ENCODE measurements at regions not wholly inside any gene's neighbourhood (a gene's known extent, or its start where the extent isn't known, plus 50 kb on each side); places are given as distances from the start of the nearest gene placed in this dataset.
"Not testable (repeated sequence)": the region's sequence is repeated elsewhere in the genome, so short reads cannot be mapped to it uniquely, and the experiment has no call there.

DNA sequence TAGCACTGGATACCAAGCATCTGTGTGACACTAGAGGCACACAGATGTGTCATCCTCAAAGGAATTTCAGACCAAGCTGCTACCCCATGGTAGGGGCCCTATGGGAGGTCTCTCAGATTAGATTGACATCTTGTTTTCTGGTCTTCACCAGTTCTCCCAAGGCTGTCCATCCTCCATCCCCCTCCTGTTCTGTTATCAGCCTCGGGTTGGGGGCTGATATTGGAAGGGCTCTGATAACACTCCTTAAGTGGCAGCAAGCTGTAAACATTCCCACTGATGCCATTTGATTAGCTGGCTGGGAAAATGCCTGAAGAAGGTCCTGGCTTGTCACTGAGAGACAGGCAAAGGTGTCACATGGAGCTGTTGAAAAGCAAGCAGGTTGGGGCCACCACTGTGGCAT, 185.9 kb upstream of the RBM19 start:
- H3K27me3 ChIP-seq: no peaks in the 10 kb centered on the region
- no peak overlapping the region for H3K27ac ChIP-seq
- no peaks in the 10 kb centered on the region for H3K36me3 ChIP-seq
- TF ChIP-seq POLR2A (IDR thresholded peaks at IDR 0.05): no peak
- TF ChIP-seq CTCF (IDR thresholded peaks at IDR 0.05): no peak
- intact Hi-C loops (cut with DNase I): no loop called here
- no peaks in the 10 kb centered on the region for H3K4me1 ChIP-seq
- WGBS, 2 donors: 14 to 30% methylated on average over 1 of the region's 1 CpG
- no peak overlapping the region for H3K4me3 ChIP-seq (replicated peaks in 1 of 3)
- no peak for DNase-seq
- H3K9me3 ChIP-seq: no peaks in the 10 kb centered on the region

GRCh38 chr12:114150584-114150983, 184.5 kb upstream of the RBM19 start:
- H3K4me3 ChIP-seq (replicated peaks in 1 of 3); DNase-seq; H3K36me3 ChIP-seq; H3K9me3 ChIP-seq; H3K4me1 ChIP-seq; intact Hi-C loops (cut with DNase I); H3K27ac ChIP-seq; H3K27me3 ChIP-seq: not testable (repeated sequence)

DNA sequence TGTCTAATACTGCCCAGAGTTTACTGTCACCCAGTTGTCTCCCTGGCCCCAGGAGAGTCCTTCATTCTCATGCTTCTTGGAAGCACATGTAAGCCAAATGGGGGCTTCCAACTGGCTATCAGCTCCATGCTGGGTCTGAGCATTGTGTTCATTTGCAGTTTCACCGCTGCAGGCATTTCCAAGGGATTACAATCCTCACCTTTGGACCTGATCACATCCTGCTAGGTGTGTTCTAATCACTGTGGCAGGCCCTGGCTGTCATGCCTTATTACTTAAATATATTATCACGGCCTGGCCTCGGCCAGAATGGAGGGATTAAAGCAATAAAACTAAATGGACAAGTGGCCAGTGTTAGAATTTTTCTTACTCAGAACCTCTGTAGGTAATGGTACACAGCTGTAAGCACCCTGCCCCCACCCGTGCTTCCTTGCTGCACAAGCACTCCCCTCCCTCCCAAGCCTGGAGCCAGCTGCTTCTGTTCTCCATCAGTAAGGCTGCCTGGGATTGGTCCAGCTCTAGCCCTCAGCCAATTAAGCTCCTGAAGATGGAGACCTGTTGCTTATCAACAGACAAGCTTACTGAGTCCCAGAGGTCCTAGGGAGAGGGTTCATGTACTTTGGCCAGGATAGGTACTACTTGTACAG, 175.9 kb upstream of the RBM19 start:
- intact Hi-C loops (cut with DNase I): no loop called here
- WGBS, 2 donors: 72 to 76% methylated on average over 4 of the region's 4 CpGs

DNA sequence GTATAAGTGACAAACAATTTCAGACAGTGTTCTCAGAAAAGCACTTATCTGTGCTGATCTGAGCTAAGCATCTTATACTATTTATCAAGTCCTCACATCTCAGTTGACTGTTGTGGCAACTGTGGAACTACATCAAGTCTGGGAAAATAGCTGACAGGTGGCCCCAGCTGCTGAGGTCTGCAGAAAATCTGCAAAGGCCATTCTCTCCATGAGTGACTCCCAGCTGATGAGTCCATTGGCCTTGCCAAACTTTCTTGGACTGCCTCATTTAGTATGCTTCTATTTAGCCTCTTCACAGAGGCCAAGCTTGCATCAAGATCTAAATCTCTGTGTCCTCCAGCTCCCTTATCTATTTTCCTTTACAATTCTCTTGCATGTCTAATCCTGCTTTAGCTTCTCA, 174.5 kb upstream of the RBM19 start:
- Histone ChIP-seq H3K9me3 (no peaks in the 10 kb centered on the region), H3K4me1 (no peaks in the 10 kb centered on the region), H3K27me3 (no peaks in the 10 kb centered on the region), H3K27ac (no peak overlapping the region), H3K4me3 (replicated peaks in 1 of 3) (no peak overlapping the region), H3K36me3 (no peaks in the 10 kb centered on the region)
- DNase-seq: no peak
- intact Hi-C loops (cut with DNase I): no loop called here
- TF ChIP-seq CTCF (IDR thresholded peaks at IDR 0.05) (no peak), POLR2A (IDR thresholded peaks at IDR 0.05) (no peak)

More for the DNA sequence above, 175.9 kb upstream of the RBM19 start:
- no peaks in the 10 kb centered on the region for H3K36me3 ChIP-seq
- H3K9me3 ChIP-seq: no peaks in the 10 kb centered on the region
- no peak overlapping the region for H3K27ac ChIP-seq
- H3K4me3 ChIP-seq (replicated peaks in 1 of 3): no peak overlapping the region
- no peaks in the 10 kb centered on the region for H3K4me1 ChIP-seq
- H3K27me3 ChIP-seq: no peaks in the 10 kb centered on the region
- no peak for DNase-seq
- no peak for TF ChIP-seq POLR2A (IDR thresholded peaks at IDR 0.05)
- no peak for TF ChIP-seq CTCF (IDR thresholded peaks at IDR 0.05)

GRCh38 chr12:114136631-114137030, 170.5 kb upstream of the RBM19 start:
- no peak overlapping the region for H3K4me3 ChIP-seq (replicated peaks in 1 of 3)
- TF ChIP-seq POLR2A (IDR thresholded peaks at IDR 0.05) (no peak), CTCF (IDR thresholded peaks at IDR 0.05) (no peak)
- H3K9me3 ChIP-seq: no peaks in the 10 kb centered on the region
- WGBS, 2 donors: 55 to 68% methylated on average over 3 of the region's 3 CpGs
- no peaks in the 10 kb centered on the region for H3K27me3 ChIP-seq
- intact Hi-C loops (cut with DNase I): no loop called here
- no peak overlapping the region for H3K27ac ChIP-seq
- no peaks in the 10 kb centered on the region for H3K4me1 ChIP-seq
- no peaks in the 10 kb centered on the region for H3K36me3 ChIP-seq
- no peak for DNase-seq

- Histone ChIP-seq H3K4me3 (replicated peaks in 1 of 3) (no peak overlapping the region), H3K27ac (no peak overlapping the region), H3K9me3 (no peaks in the 10 kb centered on the region), H3K27me3 (no peaks in the 10 kb centered on the region), H3K4me1 (no peaks in the 10 kb centered on the region), H3K36me3 (no peaks in the 10 kb centered on the region)
- intact Hi-C loops (cut with DNase I): no loop called here
- 88 to 97% methylated on average over 3 of the region's 3 CpGs for WGBS, 2 donors
- no peak for DNase-seq
- TF ChIP-seq POLR2A (IDR thresholded peaks at IDR 0.05) (no peak), CTCF (IDR thresholded peaks at IDR 0.05) (no peak)
These were observed 168.8 kb upstream of the RBM19 start for GRCh38 chr12:114134922-114135321.
